Stimulated activated CD4-positive, alpha-beta T cell treated with anti-CD3 and anti-CD28 coated beads, Interleukin-4, amount 100 ng/mL, for 1 hour (primary cell): ENCODE measurements at regions not wholly inside any gene's neighbourhood (a gene's known extent, or its start where the extent isn't known, plus 50 kb on each side); places are given as distances from the start of the nearest gene placed in this dataset.
"Not testable (repeated sequence)": the region's sequence is repeated elsewhere in the genome, so short reads cannot be mapped to it uniquely, and the experiment has no call there.

ENCODE experiments used
- DNase-seq: peaks from one replicate; pipeline ENCODE4 v3.0.0-alpha.2; 2020

DNA sequence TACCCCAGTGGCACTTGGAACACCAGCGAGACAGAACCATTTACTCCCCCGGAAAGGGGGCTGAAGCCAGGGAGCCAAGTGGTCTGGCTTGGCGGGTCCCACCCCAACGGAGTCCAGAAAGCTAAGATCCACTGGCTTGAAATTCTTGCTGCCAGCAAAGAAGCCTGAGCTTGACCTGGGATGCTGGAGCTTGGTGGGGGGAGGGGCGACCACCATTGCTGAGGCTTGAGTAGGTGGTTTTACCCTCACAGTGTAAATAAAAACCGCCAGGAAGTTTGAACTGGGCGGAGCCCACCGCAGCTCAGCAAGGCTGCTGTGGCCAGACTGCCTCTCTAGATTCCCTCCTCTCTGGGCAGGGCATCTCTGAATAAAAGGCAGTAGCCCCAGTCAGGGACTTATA is 62.8 kb downstream of the RPS24 start:
- not testable (repeated sequence) for DNase-seq

DNA sequence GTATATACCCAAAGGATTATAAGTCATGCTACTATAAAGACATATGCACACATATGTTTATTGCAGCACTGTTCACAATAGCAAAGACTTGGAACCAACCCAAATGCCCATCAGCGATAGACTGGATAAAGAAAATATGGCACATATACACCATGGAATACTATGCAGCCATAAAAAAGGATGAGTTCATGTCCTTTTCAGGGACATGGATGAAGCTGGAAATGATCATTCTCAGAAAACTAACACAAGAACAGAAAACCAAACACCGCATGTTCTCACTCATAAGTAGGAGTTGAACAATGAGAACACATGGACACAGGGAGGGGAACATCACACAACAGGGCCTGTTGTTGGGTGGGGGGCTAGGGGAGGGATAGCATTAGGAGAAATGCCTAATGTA is 68.9 kb downstream of the RPS24 start:
- DNase-seq, result not testable (repeated sequence)

DNA sequence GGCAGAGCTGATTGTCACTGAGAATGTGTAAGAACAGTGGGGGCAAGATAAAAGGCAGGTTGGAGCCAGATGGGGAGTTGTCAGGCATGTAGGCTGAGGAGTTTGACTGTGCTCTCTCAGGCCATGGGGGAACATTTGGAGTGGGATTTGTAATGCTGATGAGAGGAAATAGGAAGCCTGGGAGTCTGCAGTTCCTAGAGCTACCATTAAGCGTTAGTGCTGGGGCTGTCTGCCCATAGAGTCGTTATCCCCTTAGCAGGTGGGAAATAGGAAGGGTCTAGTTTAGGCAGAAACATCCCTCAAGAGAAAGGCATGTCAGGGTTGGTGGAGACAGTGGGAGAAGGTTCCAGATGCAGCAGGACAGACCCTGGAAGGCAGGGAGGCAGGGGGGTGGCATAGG is 75.5 kb downstream of the RPS24 start:
- DNase-seq, result no peak

DNA sequence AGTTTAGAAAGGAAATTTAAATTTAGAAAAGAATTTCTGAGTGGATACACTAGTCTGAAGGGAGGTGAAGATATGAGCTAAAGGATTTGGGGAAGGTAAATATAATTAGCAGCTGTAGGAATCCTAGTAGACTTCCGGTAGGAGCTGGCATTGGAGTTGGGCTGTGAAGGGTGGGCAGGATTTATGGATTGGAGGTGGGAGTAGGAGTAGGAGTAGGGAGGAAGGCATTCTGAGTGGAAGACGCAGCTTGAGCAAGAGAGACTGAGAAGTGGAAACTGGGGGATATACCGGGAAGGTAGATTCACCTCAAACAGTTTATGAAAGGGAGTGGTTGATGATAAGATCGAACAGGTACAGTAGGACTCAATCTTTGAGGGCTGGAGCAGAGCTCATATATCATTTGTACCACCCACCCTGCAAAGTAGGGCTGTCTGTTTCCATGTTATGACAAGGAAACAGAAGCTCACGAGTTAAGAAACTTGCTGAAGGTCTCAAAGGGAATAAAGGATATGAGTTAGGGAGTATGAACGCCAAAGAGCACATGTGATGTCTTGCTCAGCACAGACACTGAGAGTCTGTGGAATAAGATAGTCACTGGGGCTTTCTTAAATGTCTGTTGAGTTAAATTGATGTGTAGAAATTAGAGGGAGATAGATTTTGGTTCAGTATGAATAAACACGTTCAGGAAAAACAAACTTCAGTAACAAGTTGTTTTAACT is 81.6 kb downstream of the RPS24 start:
- DNase-seq, result no peak

DNA sequence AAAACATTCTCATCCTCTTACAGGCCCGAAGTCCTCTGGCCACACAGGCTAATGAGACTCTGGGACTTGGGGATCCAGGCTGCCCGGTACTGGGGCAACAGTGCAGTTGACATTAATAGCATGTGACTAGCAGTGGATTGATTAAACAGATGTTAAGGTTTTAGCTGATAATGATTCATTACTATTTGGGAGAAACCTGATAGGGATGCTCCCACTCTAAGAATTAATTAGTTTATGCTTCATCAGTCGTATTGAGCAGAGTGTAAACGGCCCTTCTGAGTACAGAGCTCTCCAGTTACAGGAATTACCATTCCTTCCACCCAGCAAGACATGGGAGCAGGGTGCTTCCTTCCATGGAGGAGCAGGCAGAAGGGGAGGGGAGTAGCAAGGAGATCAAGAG is 82.7 kb downstream of the RPS24 start:
- no peak for DNase-seq

- DNase-seq, result no peak
These were observed 84.9 kb downstream of the RPS24 start for GRCh38 chr10:78118591-78118990.

GRCh38 chr10:78121801-78122200 is 88.1 kb downstream of the RPS24 start:
- no peak for DNase-seq

DNA sequence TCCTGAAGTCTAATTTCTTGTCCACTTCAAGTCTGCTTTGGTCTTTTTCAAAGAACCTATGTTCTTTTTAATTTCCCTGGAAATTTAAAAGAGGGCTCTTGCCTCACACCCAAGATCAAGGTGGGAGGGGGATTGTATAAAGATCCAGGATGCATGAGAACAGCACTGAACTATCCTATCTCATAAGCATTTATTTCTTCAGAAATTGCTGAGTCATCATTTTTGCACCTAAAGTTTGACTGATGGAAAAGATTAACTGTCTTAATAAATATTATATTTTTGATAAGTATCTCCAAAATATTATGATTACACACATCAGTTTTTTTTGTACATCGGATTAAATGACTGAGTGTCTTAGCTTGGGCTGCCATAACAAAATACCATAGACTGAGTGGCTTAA is 90.5 kb downstream of the RPS24 start:
- DNase-seq, result no peak

DNA sequence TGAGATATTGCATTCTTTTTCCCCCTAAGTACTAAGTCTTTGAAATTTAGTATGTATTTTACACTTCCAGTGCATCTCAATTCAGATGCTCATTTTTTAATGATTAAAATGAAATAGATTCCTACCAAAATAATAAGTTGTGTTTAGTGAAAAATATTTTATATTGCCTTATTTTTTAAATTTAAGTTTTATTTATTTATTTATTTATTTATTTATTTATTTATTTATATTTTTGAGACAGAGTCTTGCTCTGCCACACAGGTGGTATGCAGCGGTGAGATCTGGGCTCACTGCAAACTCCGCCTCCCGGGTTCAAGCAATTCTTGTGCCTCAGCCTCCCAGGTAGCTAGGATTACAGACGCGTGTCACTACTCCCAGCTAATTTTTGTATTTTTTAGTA is 95.5 kb downstream of the RPS24 start:
- no peak for DNase-seq

DNA sequence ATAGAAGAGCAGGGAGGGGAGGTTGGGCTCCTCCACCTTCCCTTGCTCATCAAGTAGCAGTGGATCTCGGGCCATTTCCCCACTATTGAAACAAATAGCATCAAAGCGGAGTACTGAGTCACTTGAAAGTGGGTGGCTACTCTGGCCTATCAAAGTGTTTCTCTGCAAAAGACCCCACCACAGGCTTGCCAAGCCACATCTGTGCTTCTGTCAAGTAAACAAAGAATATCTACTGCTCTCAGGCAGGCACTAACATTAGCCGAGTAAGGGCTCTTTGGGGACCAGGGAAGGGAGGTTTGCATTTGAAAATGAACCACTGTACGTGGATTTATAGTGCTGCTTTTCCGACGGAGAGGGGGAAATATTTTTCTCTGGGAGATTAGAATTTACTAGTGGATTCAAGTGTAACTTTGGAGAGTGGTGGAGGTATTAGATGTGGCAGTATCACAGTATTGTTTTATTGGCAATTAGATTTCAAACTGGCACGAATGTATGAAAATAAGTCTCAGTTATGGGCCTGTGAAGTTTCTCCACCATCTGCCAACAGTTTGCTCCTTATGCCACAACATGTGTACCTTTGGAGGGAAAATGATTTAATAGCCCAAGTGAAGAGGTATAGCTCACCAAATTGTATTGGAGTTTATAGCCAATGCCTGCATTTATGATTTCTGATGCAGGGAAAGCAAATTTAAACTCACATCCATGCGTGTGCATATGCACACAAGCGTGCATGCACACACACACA is 97.5 kb downstream of the RPS24 start:
- no peak for DNase-seq

DNA sequence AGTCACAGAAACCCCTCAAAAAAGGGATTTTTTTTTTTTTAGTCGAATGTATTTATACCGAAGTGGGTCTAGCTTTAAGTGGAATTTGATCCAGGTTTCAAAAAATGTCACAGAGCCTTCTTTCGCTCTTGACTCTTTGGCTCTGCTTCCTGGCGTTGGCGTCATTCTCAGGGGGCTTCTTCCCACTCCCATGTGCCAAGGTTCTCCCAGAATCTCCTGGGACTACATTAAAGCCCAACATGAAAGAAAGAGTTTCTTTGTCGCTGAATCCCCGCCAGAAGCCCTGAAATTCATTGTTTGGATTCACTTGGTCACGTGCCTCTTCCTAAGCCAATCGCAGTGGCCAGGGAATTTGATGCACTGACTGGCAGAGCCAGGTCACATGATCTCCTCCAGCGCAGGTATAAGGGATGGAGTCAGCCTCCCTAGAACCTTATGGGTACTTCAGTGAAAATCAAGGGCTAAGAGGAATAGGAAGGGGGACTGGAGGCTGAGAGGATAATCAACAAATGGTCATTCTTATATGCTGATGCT is 101.2 kb downstream of the RPS24 start:
- no peak for DNase-seq

DNA sequence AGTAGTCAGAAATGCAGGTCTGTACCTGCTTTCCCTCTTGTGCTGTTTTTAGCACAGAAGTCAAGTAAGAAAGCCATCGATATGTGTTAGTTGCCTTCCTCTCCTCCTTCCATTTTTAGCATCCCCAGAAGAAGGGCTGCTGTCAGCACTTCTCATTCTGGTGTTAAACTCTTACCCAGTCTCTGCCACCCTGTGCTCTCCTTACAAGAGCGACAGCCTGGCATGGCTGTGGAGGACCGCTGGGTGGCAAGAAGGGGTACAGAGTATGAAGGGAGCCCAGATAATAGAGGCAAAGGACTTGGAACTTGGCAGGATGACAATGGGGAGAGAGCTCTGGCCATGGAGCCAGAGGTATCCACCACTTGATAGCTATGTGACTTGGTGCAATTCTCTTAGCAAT is 103.5 kb downstream of the RPS24 start:
- DNase-seq, result no peak

- no peak for DNase-seq
These were observed 105.7 kb downstream of the RPS24 start for GRCh38 chr10:78139341-78139740.

- no peak for DNase-seq
These were observed 106.5 kb downstream of the RPS24 start for GRCh38 chr10:78140066-78140630.

DNA sequence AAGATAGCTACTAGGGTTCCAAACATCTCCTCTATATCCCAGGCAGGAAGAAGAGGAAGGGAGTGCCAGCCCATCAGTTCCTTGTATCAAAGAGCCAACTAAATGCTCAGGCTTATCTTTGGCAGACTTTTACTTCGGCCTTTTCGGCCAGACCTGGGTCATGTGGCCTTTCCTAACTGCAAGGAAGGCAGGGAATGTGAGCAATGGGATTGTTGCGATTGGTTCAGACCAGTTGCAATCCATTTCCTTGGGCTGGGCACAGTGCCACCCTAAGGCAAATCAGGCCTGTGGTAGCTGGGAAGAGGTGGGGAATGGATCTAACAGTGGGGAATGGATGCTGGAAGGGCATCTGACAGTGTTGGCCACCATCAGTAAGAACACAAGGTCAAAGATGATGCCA is 109.9 kb downstream of the RPS24 start:
- DNase-seq, result no peak

DNA sequence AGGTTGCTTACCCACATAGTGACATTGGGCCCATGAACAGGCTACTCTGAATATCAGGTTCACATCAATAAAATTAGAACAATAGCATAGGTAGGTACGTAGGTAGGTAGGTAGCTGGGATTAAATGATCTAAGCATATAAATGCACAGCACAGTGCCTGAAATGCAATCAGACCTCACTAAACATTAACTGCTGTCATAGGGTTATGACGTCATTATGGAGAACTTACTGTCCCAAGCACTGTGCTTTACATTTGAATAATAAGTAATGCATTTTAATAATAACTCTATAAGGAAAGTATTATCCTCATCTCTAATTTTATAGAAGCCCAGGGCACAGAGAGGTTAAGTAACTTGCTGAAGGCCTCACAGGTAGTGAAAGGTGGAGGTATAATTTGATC is 112.5 kb downstream of the RPS24 start:
- DNase-seq, result no peak

DNA sequence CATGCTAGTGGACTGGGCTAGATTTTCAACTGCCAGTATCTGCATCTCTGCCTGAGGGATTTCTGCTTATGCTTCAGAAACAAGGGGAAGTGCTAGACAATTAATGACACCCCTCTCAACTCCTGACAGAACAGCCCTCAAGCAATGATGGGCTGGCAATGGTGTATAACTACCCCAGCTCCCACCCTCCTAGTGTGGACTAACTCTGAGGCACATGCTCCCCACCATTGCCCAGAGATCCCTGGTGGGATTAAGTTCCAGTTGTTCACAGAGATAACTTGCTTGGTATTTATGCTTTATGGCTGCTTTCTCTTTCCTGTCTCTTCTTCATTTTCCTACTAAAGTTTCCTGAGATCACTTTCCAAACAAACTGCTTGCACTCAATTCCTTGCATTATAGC is 113.5 kb downstream of the RPS24 start:
- no peak for DNase-seq

GRCh38 chr10:78148216-78148960 is 114.7 kb downstream of the RPS24 start:
- no peak for DNase-seq

DNA sequence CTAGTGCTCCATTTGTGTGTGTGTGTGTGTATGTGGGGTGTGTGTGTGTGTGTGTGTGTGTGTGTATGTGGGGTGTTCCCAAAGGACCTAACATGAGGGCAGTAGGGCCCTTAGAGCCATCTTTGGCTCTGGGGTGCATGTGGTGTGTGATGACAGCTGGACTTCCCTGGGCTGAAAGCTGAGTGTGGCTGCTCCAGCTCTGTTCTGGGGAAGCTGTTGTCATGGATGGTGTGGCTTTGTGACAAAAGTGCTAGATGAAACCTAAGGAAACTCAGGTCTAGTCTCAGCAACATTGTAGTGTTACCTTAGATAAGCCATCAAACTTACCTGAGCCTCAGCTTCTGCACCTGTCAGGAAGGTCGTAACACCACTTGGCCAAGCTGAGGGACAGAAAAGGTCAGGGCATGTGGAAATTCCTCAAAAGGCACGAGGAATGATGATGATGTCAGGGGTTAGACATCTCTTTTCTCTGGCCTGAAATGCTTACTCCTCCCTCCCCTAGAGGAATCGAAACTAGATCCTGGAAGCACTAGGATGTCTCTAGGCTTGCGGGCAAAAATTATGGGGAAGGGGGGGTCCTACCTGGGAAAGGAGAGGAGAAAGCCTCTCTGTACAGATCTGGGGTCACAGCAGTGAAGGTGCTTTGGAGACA is 115.4 kb downstream of the RPS24 start:
- DNase-seq, result no peak

GRCh38 chr10:78150756-78151155 is 117.1 kb downstream of the RPS24 start:
- DNase-seq, result no peak

GRCh38 chr10:78155722-78156121 is 122.1 kb downstream of the RPS24 start:
- no peak for DNase-seq

GRCh38 chr10:78160591-78160990 is 126.9 kb downstream of the RPS24 start:
- no peak for DNase-seq

DNA sequence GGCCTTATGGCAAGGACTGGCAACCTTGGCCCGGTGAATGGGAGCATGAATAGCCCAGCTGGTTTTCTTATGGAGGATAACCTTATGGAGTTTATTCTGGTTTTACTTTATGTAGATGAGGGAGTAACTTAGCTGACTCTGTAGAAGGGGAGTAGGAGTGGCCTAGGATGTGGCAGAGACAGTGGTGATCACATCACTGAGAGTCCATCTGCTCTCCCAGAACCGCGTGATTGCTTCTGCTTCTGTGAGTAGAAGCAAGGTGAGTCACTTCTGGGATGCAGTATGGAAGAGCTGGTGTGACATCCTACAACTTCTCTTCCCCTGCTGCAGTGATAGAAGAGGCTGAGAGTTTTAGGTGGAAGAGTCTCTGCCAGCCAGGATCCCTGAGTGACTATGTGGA is 129.2 kb downstream of the RPS24 start:
- no peak for DNase-seq
